PC-9 (cell line): ENCODE measurements at regions not wholly inside any gene's neighbourhood (a gene's known extent, or its start where the extent isn't known, plus 50 kb on each side); places are given as distances from the start of the nearest gene placed in this dataset.

Source experiments
- EZH2 ChIP-seq: fragments of 200-600 bp; sonication (generic); IDR thresholded peaks from 2 replicates; pipeline ENCODE4 v1.8.0; 2017; ENCODE audit warnings: antibody characterized with exemption, low read depth
- TF ChIP-seq, protein P1 (sequence below): fragments of 200-600 bp; sonication (generic); conservative IDR thresholded peaks from 2 replicates; pipeline ENCODE4 v1.6.1; 2017; ENCODE audit warnings: mixed run types, antibody characterized with exemption, mild to moderate bottlenecking, moderate library complexity

DNA sequence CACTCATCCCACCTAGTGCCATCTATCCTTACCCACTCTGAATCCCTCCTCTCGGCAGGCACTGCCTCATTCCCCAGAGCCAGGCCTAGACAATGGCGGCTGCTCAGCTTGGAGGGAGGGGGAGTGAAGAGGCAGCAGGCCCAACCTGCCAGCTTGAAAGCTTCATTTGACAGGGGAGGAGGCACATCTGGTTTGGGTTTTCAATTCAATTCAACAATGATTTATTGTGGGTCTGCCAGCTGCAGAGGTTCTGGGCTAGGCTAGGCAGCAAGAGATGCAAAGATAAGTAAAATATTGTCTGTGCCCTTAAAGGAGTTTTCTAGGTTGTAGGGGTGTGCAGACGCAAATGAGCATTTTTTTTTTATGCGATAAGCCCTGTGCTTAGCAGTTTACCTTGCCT lies 58.5 kb downstream of the RTL9 start:
- TF ChIP-seq, protein P1, sequence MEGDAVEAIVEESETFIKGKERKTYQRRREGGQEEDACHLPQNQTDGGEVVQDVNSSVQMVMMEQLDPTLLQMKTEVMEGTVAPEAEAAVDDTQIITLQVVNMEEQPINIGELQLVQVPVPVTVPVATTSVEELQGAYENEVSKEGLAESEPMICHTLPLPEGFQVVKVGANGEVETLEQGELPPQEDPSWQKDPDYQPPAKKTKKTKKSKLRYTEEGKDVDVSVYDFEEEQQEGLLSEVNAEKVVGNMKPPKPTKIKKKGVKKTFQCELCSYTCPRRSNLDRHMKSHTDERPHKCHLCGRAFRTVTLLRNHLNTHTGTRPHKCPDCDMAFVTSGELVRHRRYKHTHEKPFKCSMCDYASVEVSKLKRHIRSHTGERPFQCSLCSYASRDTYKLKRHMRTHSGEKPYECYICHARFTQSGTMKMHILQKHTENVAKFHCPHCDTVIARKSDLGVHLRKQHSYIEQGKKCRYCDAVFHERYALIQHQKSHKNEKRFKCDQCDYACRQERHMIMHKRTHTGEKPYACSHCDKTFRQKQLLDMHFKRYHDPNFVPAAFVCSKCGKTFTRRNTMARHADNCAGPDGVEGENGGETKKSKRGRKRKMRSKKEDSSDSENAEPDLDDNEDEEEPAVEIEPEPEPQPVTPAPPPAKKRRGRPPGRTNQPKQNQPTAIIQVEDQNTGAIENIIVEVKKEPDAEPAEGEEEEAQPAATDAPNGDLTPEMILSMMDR = no peak
- no peak for TF ChIP-seq EZH2
